ENCODE measurements at regions not wholly inside any gene's neighbourhood (a gene's known extent, or its start where the extent isn't known, plus 50 kb on each side); places are given as distances from the start of the nearest gene placed in this dataset.

DNA sequence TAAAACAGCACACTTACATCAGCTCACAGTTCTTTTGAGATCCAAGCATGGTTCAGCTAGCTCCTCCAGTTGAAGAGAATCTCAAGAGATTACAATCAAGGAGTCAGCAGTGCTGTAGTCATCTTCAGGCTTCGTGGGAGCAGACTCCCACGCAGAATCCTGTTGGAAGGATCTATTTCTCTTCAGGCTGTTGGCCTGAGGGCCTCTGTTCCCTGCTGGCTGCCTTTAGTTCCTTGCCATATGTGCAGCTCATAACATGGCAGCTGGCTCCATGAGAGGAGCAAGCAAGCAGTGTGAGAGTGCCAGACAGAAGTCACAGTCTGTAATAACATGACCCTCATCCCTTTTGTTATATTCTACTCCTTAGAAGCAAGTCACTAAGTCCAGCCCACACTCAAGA lies 168.6 kb downstream of the COX18 start:
- TF ChIP-seq, protein P1, sequence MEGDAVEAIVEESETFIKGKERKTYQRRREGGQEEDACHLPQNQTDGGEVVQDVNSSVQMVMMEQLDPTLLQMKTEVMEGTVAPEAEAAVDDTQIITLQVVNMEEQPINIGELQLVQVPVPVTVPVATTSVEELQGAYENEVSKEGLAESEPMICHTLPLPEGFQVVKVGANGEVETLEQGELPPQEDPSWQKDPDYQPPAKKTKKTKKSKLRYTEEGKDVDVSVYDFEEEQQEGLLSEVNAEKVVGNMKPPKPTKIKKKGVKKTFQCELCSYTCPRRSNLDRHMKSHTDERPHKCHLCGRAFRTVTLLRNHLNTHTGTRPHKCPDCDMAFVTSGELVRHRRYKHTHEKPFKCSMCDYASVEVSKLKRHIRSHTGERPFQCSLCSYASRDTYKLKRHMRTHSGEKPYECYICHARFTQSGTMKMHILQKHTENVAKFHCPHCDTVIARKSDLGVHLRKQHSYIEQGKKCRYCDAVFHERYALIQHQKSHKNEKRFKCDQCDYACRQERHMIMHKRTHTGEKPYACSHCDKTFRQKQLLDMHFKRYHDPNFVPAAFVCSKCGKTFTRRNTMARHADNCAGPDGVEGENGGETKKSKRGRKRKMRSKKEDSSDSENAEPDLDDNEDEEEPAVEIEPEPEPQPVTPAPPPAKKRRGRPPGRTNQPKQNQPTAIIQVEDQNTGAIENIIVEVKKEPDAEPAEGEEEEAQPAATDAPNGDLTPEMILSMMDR (IDR thresholded peaks at IDR 0.05), result no peak
- TF ChIP-seq POLR2A (IDR thresholded peaks at IDR 0.05) (no peak), POLR2AphosphoS5 (IDR thresholded peaks at IDR 0.05) (no peak)

All from sigmoid colon (tissue), 4 donors.